Ovary (tissue), 3 donors: ENCODE measurements at regions not wholly inside any gene's neighbourhood (a gene's known extent, or its start where the extent isn't known, plus 50 kb on each side); places are given as distances from the start of the nearest gene placed in this dataset.

Experiments used
- CTCF ChIP-seq, 3 donors: fragments of 450-650 bp in 2 of 3; fragments of 200-600 bp in 1 of 3; IDR thresholded peaks; one replicate each; pipeline versions ENCODE4 v1.5.1 to v1.8.0; 2016 to 2022; ENCODE audit warnings: antibody characterized with exemption in 3 of 3, mild to moderate bottlenecking in 1 of 3
- EP300 ChIP-seq: sonication (generic); formaldehyde crosslinking; IDR thresholded peaks from one replicate; pipeline ENCODE4 v1.6.1; 2017; ENCODE audit warnings: antibody characterized with exemption
- POLR2A ChIP-seq: fragments of 450-650 bp; IDR thresholded peaks from one replicate; pipeline ENCODE4 v1.6.1; 2017; ENCODE audit warnings: antibody characterized with exemption, mild to moderate bottlenecking, moderate library complexity
- donor health status: DM: no; HTN: no; CAD: no.

GRCh38 chr9:18240213-18240612 lies 233.7 kb upstream of the ADAMTSL1 start:
- TF ChIP-seq EP300 (no peak), CTCF (IDR thresholded peaks at IDR 0.05) (no peak), POLR2A (no peak)
